IPS DF 4.7 (cell line): ENCODE measurements at regions not wholly inside any gene's neighbourhood (a gene's known extent, or its start where the extent isn't known, plus 50 kb on each side); places are given as distances from the start of the nearest gene placed in this dataset.
"Not testable (repeated sequence)": the region's sequence is repeated elsewhere in the genome, so short reads cannot be mapped to it uniquely, and the experiment has no call there.

ENCODE experiments used
- DNase-seq: peaks from one replicate; pipeline ENCODE4 v3.0.0-alpha.2; 2013; ENCODE audit warnings: low spot score; ENCODE audit errors: extremely low read depth

GRCh38 chr7:66456431-66456830 lies 172.2 kb upstream of the KCTD7 start:
- not testable (repeated sequence) for DNase-seq

- not testable (repeated sequence) for DNase-seq
Observed at GRCh38 chr7:66458991-66459390, 169.7 kb upstream of the KCTD7 start.

- not testable (repeated sequence) for DNase-seq
Observed at GRCh38 chr7:66459783-66460413, 168.8 kb upstream of the KCTD7 start.

GRCh38 chr7:66460921-66461361 lies 167.7 kb upstream of the KCTD7 start:
- no peak for DNase-seq

- DNase-seq = not testable (repeated sequence)
Observed at GRCh38 chr7:66461397-66461796, 167.3 kb upstream of the KCTD7 start.

- DNase-seq = not testable (repeated sequence)
Observed at GRCh38 chr7:66462831-66463230, 165.8 kb upstream of the KCTD7 start.

GRCh38 chr7:66464059-66464458 lies 164.6 kb upstream of the KCTD7 start:
- no peak for DNase-seq

- DNase-seq = no peak
Observed at GRCh38 chr7:66466081-66466600, 162.5 kb upstream of the KCTD7 start.

GRCh38 chr7:66467887-66468286 lies 160.8 kb upstream of the KCTD7 start:
- no peak for DNase-seq

- DNase-seq = not testable (repeated sequence)
Observed at GRCh38 chr7:66473064-66473463, 155.6 kb upstream of the KCTD7 start.

- DNase-seq = no peak
Observed at GRCh38 chr7:66474441-66474840, 154.2 kb upstream of the KCTD7 start.

GRCh38 chr7:66476056-66476455 lies 152.6 kb upstream of the KCTD7 start:
- not testable (repeated sequence) for DNase-seq

GRCh38 chr7:66477822-66478397 lies 150.8 kb upstream of the KCTD7 start:
- not testable (repeated sequence) for DNase-seq

- DNase-seq = not testable (repeated sequence)
Observed at GRCh38 chr7:66481229-66481628, 147.5 kb upstream of the KCTD7 start.

- not testable (repeated sequence) for DNase-seq
Observed at GRCh38 chr7:66489065-66489464, 139.6 kb upstream of the KCTD7 start.

- DNase-seq = not testable (repeated sequence)
Observed at GRCh38 chr7:66489741-66490140, 138.9 kb upstream of the KCTD7 start.

GRCh38 chr7:66490979-66491378 lies 137.7 kb upstream of the KCTD7 start:
- not testable (repeated sequence) for DNase-seq

GRCh38 chr7:66492405-66492804 lies 136.3 kb upstream of the KCTD7 start:
- not testable (repeated sequence) for DNase-seq

GRCh38 chr7:66493235-66494205 lies 135.2 kb upstream of the KCTD7 start:
- peak; percentile 93 for DNase-seq

GRCh38 chr7:66497346-66497745 lies 131.3 kb upstream of the KCTD7 start:
- no peak for DNase-seq

- no peak for DNase-seq
Observed at GRCh38 chr7:66500087-66500486, 128.6 kb upstream of the KCTD7 start.
